ENCODE measurements at regions not wholly inside any gene's neighbourhood (a gene's known extent, or its start where the extent isn't known, plus 50 kb on each side); places are given as distances from the start of the nearest gene placed in this dataset.

DNA sequence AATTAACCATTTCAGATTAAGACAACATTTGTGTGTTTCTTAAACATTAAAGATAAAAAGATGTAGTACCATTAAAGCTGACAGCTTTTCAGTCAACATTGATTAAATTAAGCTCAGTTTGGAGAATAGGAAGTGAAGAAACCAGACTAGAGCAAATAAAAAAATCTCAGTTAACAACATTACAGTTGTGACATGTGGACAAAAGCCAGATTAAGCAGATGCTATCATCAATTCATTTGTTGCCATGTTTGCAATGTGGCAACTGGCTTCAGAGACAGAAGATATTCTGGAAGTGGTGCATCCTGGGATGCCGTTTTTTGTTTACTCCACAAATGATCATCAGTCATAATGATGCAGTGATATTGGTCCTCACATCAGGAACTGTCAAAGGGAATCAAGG, 70.3 kb upstream of the CNTLN start:
- TF ChIP-seq, protein P1, sequence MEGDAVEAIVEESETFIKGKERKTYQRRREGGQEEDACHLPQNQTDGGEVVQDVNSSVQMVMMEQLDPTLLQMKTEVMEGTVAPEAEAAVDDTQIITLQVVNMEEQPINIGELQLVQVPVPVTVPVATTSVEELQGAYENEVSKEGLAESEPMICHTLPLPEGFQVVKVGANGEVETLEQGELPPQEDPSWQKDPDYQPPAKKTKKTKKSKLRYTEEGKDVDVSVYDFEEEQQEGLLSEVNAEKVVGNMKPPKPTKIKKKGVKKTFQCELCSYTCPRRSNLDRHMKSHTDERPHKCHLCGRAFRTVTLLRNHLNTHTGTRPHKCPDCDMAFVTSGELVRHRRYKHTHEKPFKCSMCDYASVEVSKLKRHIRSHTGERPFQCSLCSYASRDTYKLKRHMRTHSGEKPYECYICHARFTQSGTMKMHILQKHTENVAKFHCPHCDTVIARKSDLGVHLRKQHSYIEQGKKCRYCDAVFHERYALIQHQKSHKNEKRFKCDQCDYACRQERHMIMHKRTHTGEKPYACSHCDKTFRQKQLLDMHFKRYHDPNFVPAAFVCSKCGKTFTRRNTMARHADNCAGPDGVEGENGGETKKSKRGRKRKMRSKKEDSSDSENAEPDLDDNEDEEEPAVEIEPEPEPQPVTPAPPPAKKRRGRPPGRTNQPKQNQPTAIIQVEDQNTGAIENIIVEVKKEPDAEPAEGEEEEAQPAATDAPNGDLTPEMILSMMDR (conservative IDR thresholded peaks at IDR 0.05; ENCODE audit: low read depth in 2 of 2) = no peak
- TF ChIP-seq POLR2AphosphoS5 (IDR thresholded peaks at IDR 0.05; ENCODE audit: low read depth) (no peak), NANOG (IDR thresholded peaks at IDR 0.05; ENCODE audit: borderline replicate concordance) (no peak), EZH2 (IDR thresholded peaks at IDR 0.05; ENCODE audit: low read depth, unreplicated experiment) (no peak), ZNF114 (CRISPR knock-in tag; IDR thresholded peaks at IDR 0.05) (no peak), EZH2phosphoT487 (IDR thresholded peaks at IDR 0.05; ENCODE audit: unreplicated experiment) (no peak)
- TF ChIP-seq, protein P2, sequence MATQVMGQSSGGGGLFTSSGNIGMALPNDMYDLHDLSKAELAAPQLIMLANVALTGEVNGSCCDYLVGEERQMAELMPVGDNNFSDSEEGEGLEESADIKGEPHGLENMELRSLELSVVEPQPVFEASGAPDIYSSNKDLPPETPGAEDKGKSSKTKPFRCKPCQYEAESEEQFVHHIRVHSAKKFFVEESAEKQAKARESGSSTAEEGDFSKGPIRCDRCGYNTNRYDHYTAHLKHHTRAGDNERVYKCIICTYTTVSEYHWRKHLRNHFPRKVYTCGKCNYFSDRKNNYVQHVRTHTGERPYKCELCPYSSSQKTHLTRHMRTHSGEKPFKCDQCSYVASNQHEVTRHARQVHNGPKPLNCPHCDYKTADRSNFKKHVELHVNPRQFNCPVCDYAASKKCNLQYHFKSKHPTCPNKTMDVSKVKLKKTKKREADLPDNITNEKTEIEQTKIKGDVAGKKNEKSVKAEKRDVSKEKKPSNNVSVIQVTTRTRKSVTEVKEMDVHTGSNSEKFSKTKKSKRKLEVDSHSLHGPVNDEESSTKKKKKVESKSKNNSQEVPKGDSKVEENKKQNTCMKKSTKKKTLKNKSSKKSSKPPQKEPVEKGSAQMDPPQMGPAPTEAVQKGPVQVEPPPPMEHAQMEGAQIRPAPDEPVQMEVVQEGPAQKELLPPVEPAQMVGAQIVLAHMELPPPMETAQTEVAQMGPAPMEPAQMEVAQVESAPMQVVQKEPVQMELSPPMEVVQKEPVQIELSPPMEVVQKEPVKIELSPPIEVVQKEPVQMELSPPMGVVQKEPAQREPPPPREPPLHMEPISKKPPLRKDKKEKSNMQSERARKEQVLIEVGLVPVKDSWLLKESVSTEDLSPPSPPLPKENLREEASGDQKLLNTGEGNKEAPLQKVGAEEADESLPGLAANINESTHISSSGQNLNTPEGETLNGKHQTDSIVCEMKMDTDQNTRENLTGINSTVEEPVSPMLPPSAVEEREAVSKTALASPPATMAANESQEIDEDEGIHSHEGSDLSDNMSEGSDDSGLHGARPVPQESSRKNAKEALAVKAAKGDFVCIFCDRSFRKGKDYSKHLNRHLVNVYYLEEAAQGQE (IDR thresholded peaks at IDR 0.05; ENCODE audit: unreplicated experiment) = no peak
